GM12873 (cell line): ENCODE measurements at regions not wholly inside any gene's neighbourhood (a gene's known extent, or its start where the extent isn't known, plus 50 kb on each side); places are given as distances from the start of the nearest gene placed in this dataset.

Experiments
- TF ChIP-seq, protein P1 (sequence below): IDR thresholded peaks from 2 replicates; pipeline ENCODE4 v1.5.1; 2012; ENCODE audit warnings: low read depth, mild to moderate bottlenecking, moderate library complexity, low read length, control low read depth; ENCODE audit not compliant: insufficient read depth; ENCODE audit errors: missing control alignments

GRCh38 chr1:25170439-25170838, 61.9 kb downstream of the SYF2 start:
- TF ChIP-seq, protein P1, sequence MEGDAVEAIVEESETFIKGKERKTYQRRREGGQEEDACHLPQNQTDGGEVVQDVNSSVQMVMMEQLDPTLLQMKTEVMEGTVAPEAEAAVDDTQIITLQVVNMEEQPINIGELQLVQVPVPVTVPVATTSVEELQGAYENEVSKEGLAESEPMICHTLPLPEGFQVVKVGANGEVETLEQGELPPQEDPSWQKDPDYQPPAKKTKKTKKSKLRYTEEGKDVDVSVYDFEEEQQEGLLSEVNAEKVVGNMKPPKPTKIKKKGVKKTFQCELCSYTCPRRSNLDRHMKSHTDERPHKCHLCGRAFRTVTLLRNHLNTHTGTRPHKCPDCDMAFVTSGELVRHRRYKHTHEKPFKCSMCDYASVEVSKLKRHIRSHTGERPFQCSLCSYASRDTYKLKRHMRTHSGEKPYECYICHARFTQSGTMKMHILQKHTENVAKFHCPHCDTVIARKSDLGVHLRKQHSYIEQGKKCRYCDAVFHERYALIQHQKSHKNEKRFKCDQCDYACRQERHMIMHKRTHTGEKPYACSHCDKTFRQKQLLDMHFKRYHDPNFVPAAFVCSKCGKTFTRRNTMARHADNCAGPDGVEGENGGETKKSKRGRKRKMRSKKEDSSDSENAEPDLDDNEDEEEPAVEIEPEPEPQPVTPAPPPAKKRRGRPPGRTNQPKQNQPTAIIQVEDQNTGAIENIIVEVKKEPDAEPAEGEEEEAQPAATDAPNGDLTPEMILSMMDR = no peak

GRCh38 chr1:25169610-25170009, 62.7 kb downstream of the SYF2 start:
- TF ChIP-seq, protein P1 = no peak

DNA sequence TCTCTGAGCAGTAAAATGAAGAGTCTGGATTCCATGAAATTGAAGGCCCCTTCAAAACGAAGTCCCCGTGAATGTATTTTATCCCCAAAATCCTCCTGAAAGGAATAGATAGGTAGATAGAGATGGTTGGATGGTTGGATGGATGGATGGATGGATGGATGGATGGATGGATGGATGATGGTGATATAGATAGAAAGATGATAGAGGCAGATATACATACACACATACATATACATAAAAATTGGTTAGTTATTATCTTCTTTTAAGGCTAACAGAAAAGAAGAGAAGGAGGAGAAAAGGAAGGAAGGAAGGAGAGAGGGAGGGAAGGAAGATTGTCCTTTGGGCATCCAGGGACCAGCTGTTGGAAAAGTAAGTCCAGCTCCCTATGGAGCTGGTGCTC, 63.1 kb downstream of the SYF2 start:
- TF ChIP-seq, protein P1 = no peak

- TF ChIP-seq, protein P1 = no peak
These were observed 63.9 kb downstream of the SYF2 start for GRCh38 chr1:25168193-25169071.

DNA sequence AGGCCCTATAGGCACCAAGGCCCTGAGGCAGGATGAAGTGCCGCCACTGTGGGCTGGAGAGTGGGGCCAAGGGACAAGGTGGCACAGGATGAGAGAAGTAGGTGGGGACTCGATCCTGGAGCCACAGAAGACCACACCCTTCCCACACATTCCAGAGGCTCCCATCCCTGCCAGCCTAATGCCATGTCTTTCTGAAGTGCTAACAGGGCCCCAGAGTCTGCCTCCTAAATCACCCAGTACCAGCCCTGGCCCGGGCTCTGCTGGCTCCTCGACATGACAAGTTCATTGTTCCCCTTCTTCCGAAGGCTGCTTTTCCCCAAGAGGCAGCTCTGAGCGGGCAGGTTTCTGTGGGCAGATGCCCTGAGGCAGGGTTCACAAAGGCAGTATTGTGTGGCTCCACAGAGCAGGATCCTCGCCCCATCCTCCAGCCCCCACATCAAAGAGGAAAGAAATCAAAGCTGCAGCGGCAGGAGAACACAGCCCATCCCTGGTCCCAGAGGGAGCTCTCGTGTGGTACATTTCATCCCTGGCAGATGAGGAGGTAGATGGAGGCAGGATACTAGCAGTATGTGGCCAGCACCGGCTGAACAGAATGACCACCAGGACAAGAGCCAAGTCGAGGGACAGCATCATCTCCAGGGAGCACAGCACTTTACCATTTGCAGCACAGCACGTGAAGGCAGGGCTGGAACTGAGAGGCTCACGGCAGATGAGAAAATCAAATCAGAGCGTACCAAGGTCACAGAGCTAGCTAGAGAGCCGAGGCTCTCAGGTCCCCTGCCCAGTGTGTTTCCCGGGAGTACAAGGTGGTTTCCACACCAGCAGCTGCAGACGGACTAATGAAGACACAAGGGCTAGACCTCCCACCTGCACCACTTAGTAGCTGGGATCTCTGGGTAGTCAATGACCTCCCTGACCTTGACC, 64.8 kb downstream of the SYF2 start:
- TF ChIP-seq, protein P1 = no peak

DNA sequence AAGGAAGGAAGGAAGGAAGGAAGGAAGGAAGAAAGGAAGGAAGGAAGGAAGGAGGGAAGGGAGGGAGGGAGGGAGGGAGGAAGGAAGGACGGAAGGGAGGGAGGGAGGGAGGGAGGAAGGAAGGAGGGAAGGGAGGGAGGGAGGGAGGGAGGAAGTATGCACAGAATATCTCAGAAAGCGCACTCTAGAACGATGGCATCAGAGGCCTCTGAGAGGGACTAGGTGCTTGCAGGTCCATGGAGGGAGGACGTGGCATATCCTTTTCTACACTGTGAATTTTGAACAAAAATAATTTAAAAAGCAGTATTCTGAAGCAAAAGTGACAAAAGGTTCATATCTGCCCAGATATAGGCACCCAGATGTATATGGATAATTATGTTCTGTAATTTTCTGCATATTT, 65.5 kb downstream of the SYF2 start:
- TF ChIP-seq, protein P1 = no peak

DNA sequence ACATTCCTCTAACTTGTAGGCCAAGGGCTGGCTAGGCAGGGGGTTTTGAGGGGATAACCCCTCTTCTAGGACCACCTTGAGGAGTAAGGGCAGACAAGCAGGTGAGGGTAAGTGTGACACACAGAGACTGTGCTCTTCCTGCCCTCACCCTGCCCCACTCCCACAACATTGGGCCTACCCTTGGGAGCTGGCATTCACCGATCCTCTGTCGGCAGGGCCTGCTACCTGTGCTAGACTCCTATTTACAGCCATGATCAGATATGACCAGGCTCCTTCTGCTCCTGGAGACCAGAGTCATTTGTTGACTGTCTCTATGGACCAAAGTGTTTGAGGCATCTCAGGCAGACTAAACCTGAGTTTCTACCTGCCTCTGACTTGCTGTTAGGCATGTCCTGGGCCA, 68.3 kb downstream of the SYF2 start:
- TF ChIP-seq, protein P1 = no peak
